Panc1 (cell line): ENCODE measurements at regions not wholly inside any gene's neighbourhood (a gene's known extent, or its start where the extent isn't known, plus 50 kb on each side); places are given as distances from the start of the nearest gene placed in this dataset.

ENCODE experiments used
- CTCF ChIP-seq: fragments of 450-650 bp; IDR thresholded peaks from 2 replicates; pipeline ENCODE4 v1.5.1; 2017; ENCODE audit warnings: mild to moderate bottlenecking
- POLR2AphosphoS5 ChIP-seq: IDR thresholded peaks from 2 replicates; pipeline ENCODE4 v1.6.1; 2012; ENCODE audit warnings: mild to moderate bottlenecking, low read depth, low read length, moderate library complexity
- REST ChIP-seq, 2 experiments: IDR thresholded peaks; 2 replicates each; pipeline ENCODE4 v1.6.1; 2011 to 2012; ENCODE audit warnings: low read depth in 2 of 2, control low read depth in 1 of 2, low read length in 1 of 2, mild to moderate bottlenecking in 1 of 2, moderate library complexity in 1 of 2; ENCODE audit not compliant: insufficient read depth in 1 of 2
- SIN3A ChIP-seq: IDR thresholded peaks from 2 replicates; pipeline ENCODE4 v1.6.1; 2012; ENCODE audit warnings: low read depth, mild to moderate bottlenecking, low read length, moderate library complexity, borderline replicate concordance; ENCODE audit not compliant: insufficient read depth

- TF ChIP-seq CTCF (no peak), REST (IDR thresholded peaks at IDR 0.05; ENCODE audit: insufficient read depth in 1 of 2, low read depth in 2 of 2, low read length in 1 of 2) (no peak), POLR2AphosphoS5 (no peak), SIN3A (no peak)
Observed at GRCh38 chr9:108684288-108685025, 171.3 kb downstream of the ACTL7B start.
